ENCODE measurements at regions not wholly inside any gene's neighbourhood (a gene's known extent, or its start where the extent isn't known, plus 50 kb on each side); places are given as distances from the start of the nearest gene placed in this dataset.
"Not testable (repeated sequence)": the region's sequence is repeated elsewhere in the genome, so short reads cannot be mapped to it uniquely, and the experiment has no call there.

- no peak for DNase-seq
These were observed 204.4 kb downstream of the GIPC2 start for GRCh38 chr1:78250201-78250600.

- DNase-seq, result no peak
These were observed 208.8 kb downstream of the GIPC2 start for GRCh38 chr1:78254517-78254916.

GRCh38 chr1:78255383-78255782 is 209.6 kb downstream of the GIPC2 start:
- no peak for DNase-seq

DNA sequence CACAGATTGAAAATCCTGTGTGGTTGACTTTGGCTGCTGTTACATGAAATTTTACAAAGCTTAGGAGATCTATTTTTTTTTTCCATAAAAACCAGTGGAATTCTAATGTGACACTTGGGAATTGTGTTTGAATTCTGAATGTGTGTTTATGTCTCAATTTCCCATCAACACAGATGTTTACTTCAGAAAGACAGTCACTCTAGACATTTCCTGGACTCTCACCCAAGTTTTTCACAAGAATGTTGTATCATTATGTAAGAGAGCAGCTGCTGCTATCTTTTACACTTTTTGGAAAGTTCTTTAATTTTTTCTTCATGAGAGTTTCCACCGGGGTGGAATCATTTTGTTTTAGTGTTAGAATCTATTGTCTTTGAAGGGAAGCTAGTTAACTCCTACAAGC is 210.1 kb downstream of the GIPC2 start:
- DNase-seq, result no peak

DNA sequence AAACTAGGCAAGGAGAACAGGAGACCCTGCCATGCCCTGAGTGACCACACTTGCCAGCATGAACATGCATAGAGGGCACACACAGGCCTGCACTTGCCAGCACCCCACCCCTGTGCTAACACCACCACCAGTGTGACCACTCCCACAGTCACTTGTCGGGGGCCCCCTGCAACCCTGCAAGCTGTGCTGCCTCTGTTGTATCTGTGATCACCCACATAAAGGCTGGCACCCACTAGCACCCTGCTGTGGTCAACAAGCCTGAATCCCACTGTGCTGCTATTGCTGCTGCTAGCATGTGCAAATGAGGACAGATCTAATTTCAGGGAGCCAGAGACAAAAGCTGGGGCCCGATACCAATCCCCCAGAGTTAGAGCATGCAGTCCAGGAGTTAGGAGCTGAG is 217.7 kb downstream of the GIPC2 start:
- DNase-seq, result no peak

- DNase-seq, result no peak
These were observed 218.2 kb downstream of the GIPC2 start for GRCh38 chr1:78263946-78264345.

DNA sequence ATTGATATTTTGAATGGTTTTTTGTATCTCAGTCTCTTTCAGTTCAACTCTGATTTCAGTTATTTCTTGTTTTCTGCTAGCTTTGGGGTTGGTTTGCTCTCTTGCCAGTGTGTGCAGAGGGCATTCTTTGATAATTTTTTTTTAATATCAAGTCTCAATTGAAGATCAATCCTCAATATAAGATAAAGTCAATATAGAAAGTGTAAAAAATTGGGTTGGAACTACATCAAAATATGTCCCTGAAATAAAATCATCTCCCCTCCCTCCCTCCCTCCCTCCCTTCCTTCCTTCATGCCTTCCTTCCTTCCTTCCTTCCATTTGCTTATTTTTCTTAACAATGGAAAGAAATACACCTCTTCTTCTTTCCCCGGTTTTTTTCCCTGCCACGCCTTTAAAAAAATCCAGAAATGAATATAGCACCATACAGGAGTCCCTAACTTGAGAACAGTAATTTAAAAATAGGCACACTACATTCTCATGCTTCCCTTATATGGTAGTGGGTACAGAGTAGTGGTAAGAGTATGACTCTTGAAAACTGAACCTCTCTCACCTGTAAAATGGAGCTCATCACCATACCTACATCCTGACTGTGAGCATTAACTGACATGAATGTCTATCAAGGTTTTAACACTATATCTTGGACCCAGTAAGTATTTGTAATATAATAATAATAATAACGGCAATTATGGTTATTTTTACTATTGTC is 221.9 kb downstream of the GIPC2 start:
- DNase-seq, result no peak

DNA sequence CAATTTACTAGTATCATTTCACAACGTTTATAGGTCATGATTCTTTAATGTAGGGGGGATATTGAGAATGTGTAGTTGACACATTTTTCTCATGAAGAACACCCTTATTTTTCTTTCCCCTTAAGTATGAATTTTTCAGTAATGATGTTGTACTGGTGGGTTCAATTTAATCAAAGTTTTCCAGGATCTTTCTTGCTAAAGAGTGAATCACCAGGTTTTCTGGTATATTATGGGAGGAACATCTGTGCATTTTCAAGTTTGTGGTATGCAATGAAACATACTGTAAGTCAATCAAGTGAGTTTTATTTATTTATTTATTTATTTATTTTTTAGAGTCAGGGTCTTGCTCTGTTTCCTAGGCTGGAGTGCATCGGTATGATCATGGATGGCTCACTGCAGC is 221.2 kb upstream of the PTGFR start:
- DNase-seq, result no peak

DNA sequence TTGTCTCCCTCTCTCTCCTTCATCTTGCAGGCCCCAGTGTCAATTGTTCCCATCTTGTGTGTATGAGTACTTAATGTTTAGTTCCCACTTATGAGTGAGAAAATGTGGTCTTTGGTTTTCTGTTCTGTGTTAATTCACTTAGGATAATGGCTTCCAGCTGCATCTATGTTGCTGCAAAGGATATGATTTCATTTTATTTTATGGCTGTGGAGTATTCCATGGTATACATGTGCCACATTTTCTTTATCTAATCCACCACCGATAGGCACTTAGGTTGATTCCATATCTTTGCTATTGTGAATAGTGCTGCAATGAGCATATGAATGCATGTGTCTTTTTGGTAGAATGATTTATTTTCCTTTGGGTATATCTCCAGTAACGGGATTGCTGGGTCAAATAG is 219.4 kb upstream of the PTGFR start:
- DNase-seq, result not testable (repeated sequence)

- DNase-seq, result no peak
These were observed 216.0 kb upstream of the PTGFR start for GRCh38 chr1:78274814-78275213.

- no peak for DNase-seq
These were observed 215.3 kb upstream of the PTGFR start for GRCh38 chr1:78275456-78275855.

- DNase-seq, result no peak
These were observed 214.7 kb upstream of the PTGFR start for GRCh38 chr1:78275906-78276685.

GRCh38 chr1:78277253-78277652 is 213.5 kb upstream of the PTGFR start:
- no peak for DNase-seq

GRCh38 chr1:78279051-78279450 is 211.7 kb upstream of the PTGFR start:
- DNase-seq, result no peak

GRCh38 chr1:78280626-78281025 is 210.1 kb upstream of the PTGFR start:
- no peak for DNase-seq

DNA sequence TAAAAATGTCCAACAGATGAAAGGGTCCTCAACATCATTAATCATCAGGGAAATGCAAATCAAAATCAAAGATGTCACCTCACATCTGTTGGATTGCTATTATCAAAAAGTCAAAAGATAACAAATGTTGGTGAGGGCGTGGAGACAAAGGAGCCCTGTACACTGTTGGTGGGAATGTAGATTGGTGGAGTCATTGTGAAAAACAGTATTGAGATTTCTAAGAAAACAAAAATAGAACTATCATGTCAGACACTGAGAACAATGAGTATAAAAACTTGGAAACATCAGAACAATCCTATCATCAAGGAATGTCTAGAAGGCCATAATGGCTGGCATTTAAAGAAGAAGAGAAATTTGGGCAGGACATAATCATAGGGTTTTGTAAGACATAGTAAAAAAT is 209.2 kb upstream of the PTGFR start:
- no peak for DNase-seq

GRCh38 chr1:78283691-78284090 is 207.1 kb upstream of the PTGFR start:
- no peak for DNase-seq

GRCh38 chr1:78284354-78284753 is 206.4 kb upstream of the PTGFR start:
- no peak for DNase-seq

GRCh38 chr1:78286686-78287085 is 204.1 kb upstream of the PTGFR start:
- DNase-seq, result no peak

- no peak for DNase-seq
These were observed 201.2 kb upstream of the PTGFR start for GRCh38 chr1:78289603-78290002.

- DNase-seq, result no peak
These were observed 199.4 kb upstream of the PTGFR start for GRCh38 chr1:78291418-78291817.

DNA sequence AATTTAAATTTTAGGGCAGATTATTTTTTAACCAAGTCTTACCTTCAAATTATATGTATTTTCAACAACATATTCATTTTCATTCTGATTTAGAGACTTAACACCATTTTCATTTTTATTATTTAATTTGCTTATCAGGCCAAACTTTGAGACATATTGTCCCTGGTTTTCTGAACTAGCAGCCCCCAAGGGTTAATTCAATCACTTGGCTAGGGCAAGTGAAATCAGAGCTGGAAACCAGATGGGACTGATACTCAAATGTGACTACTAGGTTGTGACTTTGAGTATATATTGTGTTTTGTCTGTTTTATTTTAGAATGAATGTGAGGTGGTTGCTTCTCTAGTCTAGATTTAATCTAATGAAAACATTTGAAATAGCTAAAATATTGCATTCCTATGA is 198.9 kb upstream of the PTGFR start:
- DNase-seq, result no peak

GRCh38 chr1:78292361-78292760 is 198.4 kb upstream of the PTGFR start:
- DNase-seq, result no peak

DNA sequence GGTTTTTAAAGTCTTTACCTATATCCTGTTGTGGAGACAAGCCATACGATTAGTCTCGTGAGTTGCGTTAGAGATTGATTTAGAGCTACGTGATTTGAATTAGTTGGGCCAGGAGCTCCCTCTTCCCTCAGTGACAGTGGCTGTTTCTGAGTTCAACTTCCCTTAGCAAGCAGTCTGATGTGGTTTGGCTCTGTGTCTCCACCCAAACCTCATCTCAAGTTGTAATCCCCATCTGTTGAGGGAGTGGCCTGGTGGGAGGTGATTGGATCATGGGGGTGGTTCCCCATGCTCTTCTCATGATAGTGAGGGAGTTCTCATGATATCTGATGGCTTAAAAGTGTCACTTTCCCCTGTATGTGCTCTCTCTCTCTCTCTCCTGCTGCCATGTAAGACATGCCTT is 192.9 kb upstream of the PTGFR start:
- DNase-seq, result no peak

DNA sequence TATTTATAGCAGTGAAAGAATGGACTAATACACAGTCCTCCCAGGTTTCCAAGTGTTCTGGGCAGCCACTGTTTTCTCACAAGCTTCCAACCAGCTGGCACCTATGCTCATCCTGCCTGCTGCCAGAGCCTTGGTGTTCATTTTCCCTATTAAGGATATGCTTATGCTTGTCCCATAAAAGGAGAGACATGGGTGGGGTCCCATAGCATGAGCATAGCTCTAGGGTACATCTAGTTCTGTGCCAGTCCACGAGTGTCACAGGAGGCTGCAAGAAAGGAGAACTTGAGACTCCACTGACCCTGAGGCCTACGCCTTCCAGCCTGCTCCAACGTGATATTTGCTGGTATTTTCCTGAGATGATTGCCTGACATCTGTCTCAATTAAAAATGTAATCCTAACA is 192.4 kb upstream of the PTGFR start:
- DNase-seq, result no peak
